ENCODE measurements at regions not wholly inside any gene's neighbourhood (a gene's known extent, or its start where the extent isn't known, plus 50 kb on each side); places are given as distances from the start of the nearest gene placed in this dataset.

DNA sequence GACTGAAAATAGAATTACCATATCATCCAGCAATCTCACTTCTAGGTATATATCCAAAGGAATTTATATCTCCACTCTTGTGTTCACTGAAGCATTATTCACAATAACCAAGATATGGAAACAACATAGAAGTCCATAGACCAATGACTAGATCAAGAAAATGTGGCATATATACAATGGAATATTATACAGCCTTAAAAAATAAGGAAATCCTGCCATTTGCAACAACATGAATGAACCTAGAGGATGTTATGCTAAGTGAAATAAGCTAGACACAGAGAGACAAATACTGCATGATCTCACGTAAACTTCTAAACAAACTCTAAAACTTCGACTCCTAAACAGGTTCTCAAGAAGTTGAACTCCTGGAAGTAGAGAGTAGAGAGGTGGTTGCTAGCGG is 254.5 kb downstream of the SKIDA1 start:
- TF ChIP-seq YY1 (IDR thresholded peaks at IDR 0.05; ENCODE audit: insufficient read depth, insufficient read length), result no peak
- TF ChIP-seq ZNF274 (IDR thresholded peaks at IDR 0.05; ENCODE audit: low read depth, low read length), result no peak

Data from NT2/D1 (cell line).